HG02884 (cell line): ENCODE measurements at regions not wholly inside any gene's neighbourhood (a gene's known extent, or its start where the extent isn't known, plus 50 kb on each side); places are given as distances from the start of the nearest gene placed in this dataset.

Experiments
- ATAC-seq: cut with Tn5 transposase; IDR thresholded peaks from one replicate; pipeline ENCODE4 v1.9.1; 2021; ENCODE audit warnings: mild to moderate bottlenecking, moderate library complexity; ENCODE audit not compliant: unreplicated experiment

- no peak for ATAC-seq
Observed at GRCh38 chr5:133806847-133807246, 161.6 kb downstream of the C5orf15 start.

GRCh38 chr5:133801955-133802751 lies 166.3 kb downstream of the C5orf15 start:
- no peak for ATAC-seq

GRCh38 chr5:133801431-133801830 lies 167.0 kb downstream of the C5orf15 start:
- ATAC-seq = no peak

GRCh38 chr5:133799571-133800237 lies 168.7 kb downstream of the C5orf15 start:
- ATAC-seq = no peak

- no peak for ATAC-seq
Observed at GRCh38 chr5:133797167-133797566, 171.3 kb downstream of the C5orf15 start.

GRCh38 chr5:133796186-133796585 lies 172.2 kb downstream of the C5orf15 start:
- ATAC-seq = no peak

GRCh38 chr5:133794771-133795415 lies 173.5 kb downstream of the C5orf15 start:
- ATAC-seq = no peak

GRCh38 chr5:133793756-133794465 lies 174.5 kb downstream of the C5orf15 start:
- no peak for ATAC-seq

GRCh38 chr5:133792655-133793054 lies 175.8 kb downstream of the C5orf15 start:
- ATAC-seq = no peak

- ATAC-seq = no peak
Observed at GRCh38 chr5:133792024-133792423, 176.4 kb downstream of the C5orf15 start.

GRCh38 chr5:133790898-133791297 lies 177.5 kb downstream of the C5orf15 start:
- ATAC-seq = no peak

GRCh38 chr5:133789428-133789827 lies 177.1 kb upstream of the FSTL4 start:
- ATAC-seq = no peak

- ATAC-seq = no peak
Observed at GRCh38 chr5:133788121-133788520, 175.8 kb upstream of the FSTL4 start.

- ATAC-seq = no peak
Observed at GRCh38 chr5:133786420-133786819, 174.1 kb upstream of the FSTL4 start.

- ATAC-seq = no peak
Observed at GRCh38 chr5:133785182-133785581, 172.8 kb upstream of the FSTL4 start.

GRCh38 chr5:133783481-133783880 lies 171.1 kb upstream of the FSTL4 start:
- ATAC-seq = no peak

GRCh38 chr5:133782736-133783135 lies 170.4 kb upstream of the FSTL4 start:
- ATAC-seq = no peak

- ATAC-seq = no peak
Observed at GRCh38 chr5:133781436-133782225, 169.3 kb upstream of the FSTL4 start.

GRCh38 chr5:133780619-133781280 lies 168.4 kb upstream of the FSTL4 start:
- no peak for ATAC-seq
